ENCODE measurements at regions not wholly inside any gene's neighbourhood (a gene's known extent, or its start where the extent isn't known, plus 50 kb on each side); places are given as distances from the start of the nearest gene placed in this dataset.
"Not testable (repeated sequence)": the region's sequence is repeated elsewhere in the genome, so short reads cannot be mapped to it uniquely, and the experiment has no call there.

GRCh38 chr4:31266094-31266493 lies 545.9 kb downstream of the PCDH7 start:
- not testable (repeated sequence) for TF ChIP-seq POLR2AphosphoS5, POLR2A (IDR thresholded peaks at IDR 0.05; ENCODE audit: low read depth, low read length)
